K562 (cell line): ENCODE measurements at regions not wholly inside any gene's neighbourhood (a gene's known extent, or its start where the extent isn't known, plus 50 kb on each side); places are given as distances from the start of the nearest gene placed in this dataset.

Experiments used
- ATAC-seq: fragments of 200-7000 bp; cut with Tn5 transposase; 3 replicates; pipeline ENCODE4 v1.9.1; 2020; ENCODE audit warnings: moderate library complexity
- BruUV-seq: library from RNA; stranded (reverse); fragments of 400-500 nt; replicated peaks from 2 replicates; lab custom pipeline; 2021; lab: Mats Ljungman, UMichigan
- CTCF ChIA-PET: fragments of 300-600 bp; formaldehyde crosslinking; extraction: SDS; loops from one replicate; lab custom pipeline; 2021; ENCODE audit warnings: low intra/inter-chr PET ratio; lab: Yijun Ruan, JAX
- POLR2A ChIA-PET: fragments of 300-600, 350-650 bp; sonication (Branson Sonifier 250); formaldehyde crosslinking; extraction: SDS; loops from one replicate; lab custom pipeline; 2021; ENCODE audit warnings: antibody characterized with exemption, inconsistent platforms; lab: Yijun Ruan, JAX
- DNase-seq, 4 experiments: peaks; one replicate each; pipeline versions ENCODE4 v3.0.0 to v3.0.0-alpha.2; 2011 to 2018; ENCODE audit warnings: low spot score in 3 of 4, mixed read lengths in 3 of 4; ENCODE audit errors: extremely low read depth in 1 of 4
- FAIRE-seq: peaks from 2 replicates; lab custom pipeline; 2011; peaks lifted over from hg19 to GRCh38; lab: Jason Lieb, UNC
- H2AFZ ChIP-seq: 2 replicates; pipeline ENCODE4 v1.6.0; 2011; ENCODE audit warnings: low read depth, low read length, control low read depth, inconsistent platforms
- H3K27ac ChIP-seq: fragments of 200-600 bp; 3 replicates; pipeline ENCODE4 v1.8.0; 2011; ENCODE audit warnings: low read depth, mild to moderate bottlenecking, control low read depth, inconsistent platforms, low read length, moderate library complexity, mixed read lengths; ENCODE audit errors: extremely low read depth
- H3K27me3 ChIP-seq, 2 experiments: fragments of 300-600 bp in 1 of 2; 2 replicates in 1 of 2; 3 replicates in 1 of 2; pipeline versions ENCODE4 v1.6.0 to v1.8.0; 2011; ENCODE audit warnings: inconsistent platforms in 2 of 2, low read length in 2 of 2, mild to moderate bottlenecking in 1 of 2, mixed read lengths in 1 of 2, moderate library complexity in 1 of 2; ENCODE audit not compliant: control insufficient read depth in 2 of 2, insufficient read depth in 2 of 2
- H3K36me3 ChIP-seq: fragments of 300-600 bp; 3 replicates; pipeline ENCODE4 v1.8.0; 2011; ENCODE audit warnings: mild to moderate bottlenecking, low read length, inconsistent platforms; ENCODE audit not compliant: control insufficient read depth, insufficient read depth
- H3K4me1 ChIP-seq, 2 experiments: fragments of 200-600 bp in 1 of 2; replicated peaks in 1 of 2; 2 replicates in 1 of 2; 3 replicates in 1 of 2; pipeline versions ENCODE4 v1.5.1 to v1.8.0; 2011; ENCODE audit warnings: inconsistent platforms in 2 of 2, low read length in 2 of 2, mild to moderate bottlenecking in 1 of 2, mixed read lengths in 1 of 2, moderate library complexity in 1 of 2; ENCODE audit not compliant: control insufficient read depth in 2 of 2, insufficient read depth in 2 of 2
- H3K4me2 ChIP-seq: 2 replicates; pipeline ENCODE4 v1.6.1; 2011; ENCODE audit warnings: low read length, control low read depth, inconsistent platforms, mixed read lengths; ENCODE audit not compliant: insufficient read depth
- H3K4me3 ChIP-seq: fragments of 200-600 bp; sonication (generic), shearing (Covaris generic); 2 replicates; pipeline ENCODE4 v1.5.1; 2016; ENCODE audit warnings: control low read depth, inconsistent platforms
- H3K79me2 ChIP-seq: fragments of 200-600 bp; 3 replicates; pipeline ENCODE4 v1.8.0; 2011; ENCODE audit warnings: low read length, inconsistent platforms; ENCODE audit not compliant: control insufficient read depth, insufficient read depth
- H3K9ac ChIP-seq, 2 experiments: 2 replicates each; pipeline versions ENCODE4 v1.6.0 to v1.6.1; 2011; ENCODE audit warnings: low read depth in 2 of 2, low read length in 2 of 2, control low read depth in 1 of 2, inconsistent platforms in 1 of 2, mild to moderate bottlenecking in 1 of 2, mixed read lengths in 1 of 2; ENCODE audit not compliant: insufficient read depth in 1 of 2
- H3K9me1 ChIP-seq: one replicate; pipeline ENCODE4 v1.6.0; 2011; ENCODE audit warnings: inconsistent platforms, mild to moderate bottlenecking, low read length, moderate library complexity; ENCODE audit not compliant: control insufficient read depth, insufficient read depth
- H3K9me3 ChIP-seq: replicated peaks from 2 replicates; pipeline ENCODE4 v1.5.1; 2011; ENCODE audit warnings: low read depth, low read length, inconsistent platforms; ENCODE audit not compliant: control insufficient read depth, insufficient read depth
- H4K20me1 ChIP-seq: replicated peaks from 2 replicates; pipeline ENCODE4 v1.6.1; 2011; ENCODE audit warnings: low read length, inconsistent platforms, mixed read lengths; ENCODE audit not compliant: control insufficient read depth, insufficient read depth
- EP400 ChIP-seq: fragments of 450-650 bp; IDR thresholded peaks from 2 replicates; pipeline ENCODE4 v1.6.1; 2017; ENCODE audit warnings: antibody characterized with exemption, mild to moderate bottlenecking, moderate library complexity
- GATAD2B ChIP-seq: fragments of 450-650 bp; IDR thresholded peaks from 2 replicates; pipeline ENCODE4 v1.6.1; 2017; ENCODE audit warnings: mild to moderate bottlenecking, borderline replicate concordance
- GTF2A2 ChIP-seq: IDR thresholded peaks from 2 replicates; pipeline ENCODE4 v1.6.1; 2016; ENCODE audit warnings: mild to moderate bottlenecking, missing genetic modification characterization, missing compliant biosample characterization
- NCOR1 ChIP-seq: fragments of 450-650 bp; IDR thresholded peaks from 2 replicates; pipeline ENCODE4 v1.6.1; 2016; ENCODE audit warnings: mild to moderate bottlenecking, moderate library complexity
- PRPF4 ChIP-seq: fragments of 200-400 bp; formaldehyde crosslinking; IDR thresholded peaks from one replicate; pipeline ENCODE4 v1.6.1; 2017; ENCODE audit warnings: low read length, low read depth, mild to moderate bottlenecking; ENCODE audit not compliant: insufficient read depth, poor library complexity, severe bottlenecking
- RBM39 ChIP-seq: fragments of 200-400 bp; formaldehyde crosslinking; optimal IDR thresholded peaks from 2 replicates; pipeline ENCODE3; 2018; ENCODE audit warnings: low read depth, low read length
- RNF2 ChIP-seq: sonication (generic); IDR thresholded peaks from 2 replicates; pipeline ENCODE4 v1.6.1; 2016
- TEAD1 ChIP-seq, 2 experiments: fragments of 450-650 bp in 1 of 2; sonication (generic) in 1 of 2; formaldehyde crosslinking; IDR thresholded peaks; 2 replicates each; pipeline versions ENCODE4 v1.4.0 to v1.8.0; 2020 to 2022; ENCODE audit warnings: mild to moderate bottlenecking in 2 of 2, missing genetic modification reagents in 1 of 2
- TOE1 ChIP-seq, 2 experiments: fragments of 450-650 bp in 1 of 2; sonication (generic) in 1 of 2; formaldehyde crosslinking in 1 of 2; IDR thresholded peaks; 2 replicates each; pipeline versions ENCODE4 v1.7.1 to v1.8.0; 2016 to 2022; ENCODE audit warnings: borderline replicate concordance in 2 of 2, mild to moderate bottlenecking in 2 of 2, antibody characterized with exemption in 1 of 2, inconsistent platforms in 1 of 2, low read depth in 1 of 2, missing genetic modification reagents in 1 of 2, moderate library complexity in 1 of 2
- ZBTB7A ChIP-seq: IDR thresholded peaks from 2 replicates; pipeline ENCODE4 v1.6.1; 2011; ENCODE audit warnings: low read depth, mild to moderate bottlenecking, low read length, moderate library complexity, borderline replicate concordance; ENCODE audit not compliant: control insufficient read depth
- ZFP36 ChIP-seq: fragments of 150-350 bp; IDR thresholded peaks from 2 replicates; pipeline ENCODE4 v1.6.1; 2018; ENCODE audit warnings: low read length, low read depth; ENCODE audit not compliant: partially characterized antibody
- ZNF75A ChIP-seq: fragments of 450-650 bp; formaldehyde crosslinking; IDR thresholded peaks from 2 replicates; pipeline ENCODE4 v1.4.0; 2020; ENCODE audit warnings: mild to moderate bottlenecking
- ZNF76 ChIP-seq: fragments of 250-450 bp; sonication (Bioruptor Pico); IDR thresholded peaks from 2 replicates; pipeline ENCODE4 v1.4.0; 2020; ENCODE audit warnings: mild to moderate bottlenecking, moderate library complexity, borderline replicate concordance
- WGBS: fragments of 100-300 bp; shearing (Covaris generic); methylation state at CpG from one replicate; pipeline ENCODE4 v1.1.6; 2016; ENCODE audit warnings: low coverage, mixed read lengths; ENCODE audit not compliant: insufficient coverage; ENCODE audit errors: missing lambda C conversion rate; 5-methylcytosine and 5-hydroxymethylcytosine counted together
- in situ Hi-C: fragments of 300-500 bp; cut with MboI; formaldehyde crosslinking; loops from 4 replicates; pipeline ENCODE4 v1.15.0; 2018; ENCODE audit warnings: inconsistent platforms, mixed read lengths
- intact Hi-C: fragments of 100-400 bp; cut with micrococcal nuclease; formaldehyde crosslinking; loops from 2 replicates; pipeline ENCODE4 v1.14.2; 2022
- TF ChIP-seq, protein P1 (sequence below): sonication (generic); formaldehyde crosslinking; IDR thresholded peaks from 2 replicates; pipeline ENCODE4 v1.8.1; 2023; ENCODE audit warnings: mild to moderate bottlenecking, missing genetic modification reagents
- TF ChIP-seq, protein P2 (sequence below), 2 experiments: fragments of 450-650 bp in 1 of 2; sonication (generic) in 1 of 2; formaldehyde crosslinking in 1 of 2; IDR thresholded peaks in 1 of 2; conservative IDR thresholded peaks in 1 of 2; 2 replicates each; pipeline versions ENCODE4 v1.6.1 to v1.8.1; 2016 to 2023; ENCODE audit warnings: mild to moderate bottlenecking in 2 of 2, moderate library complexity in 2 of 2, inconsistent platforms in 1 of 2, missing genetic modification reagents in 1 of 2
- TF ChIP-seq, protein P3 (sequence below): fragments of 250-450 bp; sonication (Bioruptor Pico); IDR thresholded peaks from 2 replicates; pipeline ENCODE4 v1.4.0; 2020; ENCODE audit warnings: mild to moderate bottlenecking, moderate library complexity

DNA sequence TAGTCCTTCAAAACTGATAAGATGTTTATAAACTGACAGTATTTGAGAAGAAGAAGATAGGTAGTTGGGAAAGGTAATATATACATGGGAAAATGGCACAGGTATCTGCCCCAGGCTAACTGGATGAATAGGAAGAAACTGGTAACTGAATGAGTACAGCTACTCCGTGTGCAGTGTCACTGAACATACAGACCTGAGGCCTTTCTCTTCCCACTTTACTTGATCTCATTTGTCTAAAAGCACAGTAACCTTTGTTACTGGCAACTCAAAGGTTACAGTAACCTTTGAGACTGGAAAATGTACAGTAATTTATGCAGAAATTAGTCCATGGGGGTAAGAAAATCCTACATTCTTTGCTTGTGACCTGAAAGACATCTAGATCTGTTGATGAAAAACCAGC lies 735.0 kb upstream of the RIOK2 start (continued):
- TF ChIP-seq TOE1 (IDR thresholded peaks at IDR 0.05; ENCODE audit: borderline replicate concordance) (no peak), TOE1 (CRISPR knock-in tag; IDR thresholded peaks at IDR 0.05; ENCODE audit: borderline replicate concordance, low read depth) (no peak), ZFP36 (no peak), ZNF76 (no peak)
- TF ChIP-seq, protein P1, sequence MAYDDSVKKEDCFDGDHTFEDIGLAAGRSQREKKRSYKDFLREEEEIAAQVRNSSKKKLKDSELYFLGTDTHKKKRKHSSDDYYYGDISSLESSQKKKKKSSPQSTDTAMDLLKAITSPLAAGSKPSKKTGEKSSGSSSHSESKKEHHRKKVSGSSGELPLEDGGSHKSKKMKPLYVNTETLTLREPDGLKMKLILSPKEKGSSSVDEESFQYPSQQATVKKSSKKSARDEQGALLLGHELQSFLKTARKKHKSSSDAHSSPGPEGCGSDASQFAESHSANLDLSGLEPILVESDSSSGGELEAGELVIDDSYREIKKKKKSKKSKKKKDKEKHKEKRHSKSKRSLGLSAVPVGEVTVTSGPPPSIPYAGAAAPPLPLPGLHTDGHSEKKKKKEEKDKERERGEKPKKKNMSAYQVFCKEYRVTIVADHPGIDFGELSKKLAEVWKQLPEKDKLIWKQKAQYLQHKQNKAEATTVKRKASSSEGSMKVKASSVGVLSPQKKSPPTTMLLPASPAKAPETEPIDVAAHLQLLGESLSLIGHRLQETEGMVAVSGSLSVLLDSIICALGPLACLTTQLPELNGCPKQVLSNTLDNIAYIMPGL (CRISPR knock-in tag): no peak
- TF ChIP-seq, protein P2, sequence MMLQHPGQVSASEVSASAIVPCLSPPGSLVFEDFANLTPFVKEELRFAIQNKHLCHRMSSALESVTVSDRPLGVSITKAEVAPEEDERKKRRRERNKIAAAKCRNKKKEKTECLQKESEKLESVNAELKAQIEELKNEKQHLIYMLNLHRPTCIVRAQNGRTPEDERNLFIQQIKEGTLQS (IDR thresholded peaks at IDR 0.05): no peak
- TF ChIP-seq, protein P2 (CRISPR knock-in tag; conservative IDR thresholded peaks at IDR 0.05): no peak

DNA sequence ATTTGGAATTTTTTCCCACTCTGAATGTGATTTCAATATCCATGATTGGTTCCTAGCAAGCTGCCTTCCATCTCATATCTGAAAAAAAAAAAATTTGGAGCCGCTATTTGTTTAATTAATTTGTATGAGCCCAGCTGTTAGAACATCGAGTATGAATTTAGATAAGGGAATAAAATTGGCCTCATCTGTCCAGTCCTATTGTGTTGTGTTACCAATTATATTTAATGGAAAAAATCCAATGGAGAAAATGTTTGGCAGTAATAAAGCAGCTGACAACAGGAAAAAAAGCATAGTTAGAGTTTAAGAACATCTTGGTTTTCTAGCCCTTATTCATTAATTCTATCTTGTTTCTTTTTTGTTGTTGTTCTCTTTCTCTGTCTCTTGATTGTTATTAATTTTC lies 735.6 kb upstream of the RIOK2 start:
- no peak overlapping the region for H3K4me2 ChIP-seq
- no peaks in the 10 kb centered on the region for H4K20me1 ChIP-seq
- H3K27ac ChIP-seq: no peak overlapping the region
- no TSS peak for BruUV-seq
- no peaks in the 10 kb centered on the region for H3K9me1 ChIP-seq
- DNase-seq (no peak), FAIRE-seq (no peak), ATAC-seq (no peak)
- in situ Hi-C loops (no loop called here), intact Hi-C loops (no loop called here)
- POLR2A ChIA-PET: no interaction called here
- WGBS: 0% methylated on average over 2 of the region's 2 CpGs
- H3K9ac ChIP-seq: no peak overlapping the region
- no peak overlapping the region for H2AFZ ChIP-seq
- no peaks in the 10 kb centered on the region for H3K79me2 ChIP-seq
- CTCF ChIA-PET: no interaction called here
- H3K27me3 ChIP-seq: no peaks in the 10 kb centered on the region
- H3K4me1 ChIP-seq: no peaks in the 10 kb centered on the region
- no peaks in the 10 kb centered on the region for H3K9me3 ChIP-seq
- H3K4me3 ChIP-seq: no peak overlapping the region
- H3K36me3 ChIP-seq: no peaks in the 10 kb centered on the region
- TF ChIP-seq, protein P3, sequence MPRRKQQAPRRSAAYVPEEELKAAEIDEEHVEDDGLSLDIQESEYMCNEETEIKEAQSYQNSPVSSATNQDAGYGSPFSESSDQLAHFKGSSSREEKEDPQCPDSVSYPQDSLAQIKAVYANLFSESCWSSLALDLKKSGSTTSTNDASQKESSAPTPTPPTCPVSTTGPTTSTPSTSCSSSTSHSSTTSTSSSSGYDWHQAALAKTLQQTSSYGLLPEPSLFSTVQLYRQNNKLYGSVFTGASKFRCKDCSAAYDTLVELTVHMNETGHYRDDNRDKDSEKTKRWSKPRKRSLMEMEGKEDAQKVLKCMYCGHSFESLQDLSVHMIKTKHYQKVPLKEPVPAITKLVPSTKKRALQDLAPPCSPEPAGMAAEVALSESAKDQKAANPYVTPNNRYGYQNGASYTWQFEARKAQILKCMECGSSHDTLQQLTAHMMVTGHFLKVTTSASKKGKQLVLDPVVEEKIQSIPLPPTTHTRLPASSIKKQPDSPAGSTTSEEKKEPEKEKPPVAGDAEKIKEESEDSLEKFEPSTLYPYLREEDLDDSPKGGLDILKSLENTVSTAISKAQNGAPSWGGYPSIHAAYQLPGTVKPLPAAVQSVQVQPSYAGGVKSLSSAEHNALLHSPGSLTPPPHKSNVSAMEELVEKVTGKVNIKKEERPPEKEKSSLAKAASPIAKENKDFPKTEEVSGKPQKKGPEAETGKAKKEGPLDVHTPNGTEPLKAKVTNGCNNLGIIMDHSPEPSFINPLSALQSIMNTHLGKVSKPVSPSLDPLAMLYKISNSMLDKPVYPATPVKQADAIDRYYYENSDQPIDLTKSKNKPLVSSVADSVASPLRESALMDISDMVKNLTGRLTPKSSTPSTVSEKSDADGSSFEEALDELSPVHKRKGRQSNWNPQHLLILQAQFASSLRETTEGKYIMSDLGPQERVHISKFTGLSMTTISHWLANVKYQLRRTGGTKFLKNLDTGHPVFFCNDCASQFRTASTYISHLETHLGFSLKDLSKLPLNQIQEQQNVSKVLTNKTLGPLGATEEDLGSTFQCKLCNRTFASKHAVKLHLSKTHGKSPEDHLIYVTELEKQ (CRISPR knock-in tag): no peak
- TF ChIP-seq RNF2 (no peak), TEAD1 (CRISPR knock-in tag; IDR thresholded peaks at IDR 0.05) (no peak), GATAD2B (no peak), EP400 (no peak), NCOR1 (no peak), GTF2A2 (no peak), RBM39 (no peak), PRPF4 (no peak), ZBTB7A (no peak), ZNF75A (CRISPR knock-in tag) (no peak)
